ENCODE measurements at regions not wholly inside any gene's neighbourhood (a gene's known extent, or its start where the extent isn't known, plus 50 kb on each side); places are given as distances from the start of the nearest gene placed in this dataset.

DNA sequence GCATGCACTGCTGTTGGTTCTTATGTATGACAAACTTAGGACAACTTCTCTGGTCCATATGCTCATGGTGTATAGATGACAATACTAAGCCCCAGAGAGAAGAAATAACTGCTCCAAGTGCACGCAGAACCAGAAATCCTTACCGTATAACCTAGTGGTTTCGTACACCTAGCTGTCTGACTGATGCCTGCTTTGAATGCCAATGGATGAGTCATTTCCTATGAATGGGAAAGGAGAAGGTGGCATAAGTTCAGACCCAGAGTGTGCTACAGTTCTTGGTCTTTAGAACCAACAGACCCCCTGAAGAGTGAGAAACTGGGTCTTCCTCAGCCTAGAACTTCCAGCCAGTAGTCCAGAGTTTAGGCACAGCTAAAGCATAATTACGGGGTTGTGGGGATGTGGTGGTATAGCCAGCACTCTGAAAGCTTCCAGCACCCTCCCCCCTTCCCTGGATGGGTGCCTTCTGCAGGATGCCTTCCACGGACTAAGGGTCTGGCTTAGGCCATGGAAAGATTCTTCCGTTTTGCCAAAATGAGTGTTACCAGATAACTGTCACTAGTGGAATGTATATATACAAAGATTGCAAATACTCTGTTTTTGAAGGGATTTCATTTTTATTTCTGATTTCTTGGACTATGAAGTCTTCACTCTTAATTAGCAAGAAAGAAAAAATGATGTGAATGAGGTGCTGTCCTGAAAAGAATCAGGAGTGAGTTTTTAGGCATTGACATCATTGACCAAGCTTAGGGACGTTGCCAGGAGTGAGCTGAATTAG lies 84.6 kb upstream of the PACRGL start:
- H3K27ac Mint-ChIP-seq, result no peak overlapping the region; a peak in 1 of 7 replicates
- no CpG with 5 or more reads among the region's 7 CpGs for WGBS (ENCODE audit: extremely low coverage, insufficient read length, low lambda C conversion rate)
- H3K9me3 Mint-ChIP-seq, result no peaks in the 10 kb centered on the region
- Histone ChIP-seq H3K23me2 (ENCODE audit: insufficient read length, low read depth, low read length, poor library complexity, severe bottlenecking) (no peaks in the 10 kb centered on the region), H2AFZ (ENCODE audit: low read length) (no peak overlapping the region), H3K27me3 (ENCODE audit: insufficient read depth, low read length) (no peaks in the 10 kb centered on the region; the same call in 1 of the 2 replicates), H3K9ac (ENCODE audit: extremely low read depth, insufficient read length, low read length) (no peak overlapping the region), H3K4me1 (ENCODE audit: insufficient read depth, low read length) (no peaks in the 10 kb centered on the region; the same call in 1 of the 2 replicates), H3K79me2 (ENCODE audit: insufficient read depth, low read length) (no peaks in the 10 kb centered on the region), H3K56ac (ENCODE audit: insufficient read length, low read depth, low read length) (no peak overlapping the region), H3K18ac (ENCODE audit: insufficient read length, low read depth, low read length) (no peak overlapping the region), H3T11ph (ENCODE audit: low read length) (no peak overlapping the region), H3K9me3 (ENCODE audit: control insufficient read depth, low read depth, low read length) (no peaks in the 10 kb centered on the region), H2AK5ac (ENCODE audit: insufficient read length, low read length) (no peak overlapping the region), H2BK15ac (ENCODE audit: low read depth, low read length) (no peak overlapping the region), H3K27ac (ENCODE audit: insufficient read length, low read depth, low read length) (no peak overlapping the region), H2BK5ac (ENCODE audit: insufficient read length, low read length) (no peak overlapping the region), H3K23ac (ENCODE audit: insufficient read length, low read depth, low read length) (no peak overlapping the region), H2BK120ac (ENCODE audit: low read depth, low read length, poor library complexity, severe bottlenecking) (no peak overlapping the region), H3K14ac (ENCODE audit: insufficient read depth, low read length) (no peak overlapping the region), H2BK20ac (ENCODE audit: low read depth, low read length, poor library complexity, severe bottlenecking) (no peak overlapping the region), H2BK12ac (ENCODE audit: insufficient read length, low read depth, low read length) (no peak overlapping the region), H3K4me2 (ENCODE audit: insufficient read depth, insufficient read length, low read length) (no peak overlapping the region), H3K4ac (ENCODE audit: low read depth, low read length) (no peak overlapping the region), H4K8ac (replicated peaks; ENCODE audit: insufficient read length, low read depth, low read length) (no peak overlapping the region), H3K79me1 (ENCODE audit: insufficient read depth, low read depth, low read length, poor library complexity, severe bottlenecking) (no peaks in the 10 kb centered on the region), H4K20me1 (ENCODE audit: control insufficient read depth, insufficient read depth, insufficient read length) (no peaks in the 10 kb centered on the region), H4K91ac (ENCODE audit: insufficient read length, low read depth, low read length) (no peak overlapping the region), H4K5ac (ENCODE audit: insufficient read length, low read depth, low read length) (no peak overlapping the region)
- no peaks in the 10 kb centered on the region; a peak in 1 of 7 replicates for H3K36me3 Mint-ChIP-seq (ENCODE audit: insufficient read depth in 1 of 3, low read depth in 3 of 3)
- DNase-seq, result no peak
- H3K4me3 Mint-ChIP-seq, result no peak overlapping the region
- TF ChIP-seq, protein P1, sequence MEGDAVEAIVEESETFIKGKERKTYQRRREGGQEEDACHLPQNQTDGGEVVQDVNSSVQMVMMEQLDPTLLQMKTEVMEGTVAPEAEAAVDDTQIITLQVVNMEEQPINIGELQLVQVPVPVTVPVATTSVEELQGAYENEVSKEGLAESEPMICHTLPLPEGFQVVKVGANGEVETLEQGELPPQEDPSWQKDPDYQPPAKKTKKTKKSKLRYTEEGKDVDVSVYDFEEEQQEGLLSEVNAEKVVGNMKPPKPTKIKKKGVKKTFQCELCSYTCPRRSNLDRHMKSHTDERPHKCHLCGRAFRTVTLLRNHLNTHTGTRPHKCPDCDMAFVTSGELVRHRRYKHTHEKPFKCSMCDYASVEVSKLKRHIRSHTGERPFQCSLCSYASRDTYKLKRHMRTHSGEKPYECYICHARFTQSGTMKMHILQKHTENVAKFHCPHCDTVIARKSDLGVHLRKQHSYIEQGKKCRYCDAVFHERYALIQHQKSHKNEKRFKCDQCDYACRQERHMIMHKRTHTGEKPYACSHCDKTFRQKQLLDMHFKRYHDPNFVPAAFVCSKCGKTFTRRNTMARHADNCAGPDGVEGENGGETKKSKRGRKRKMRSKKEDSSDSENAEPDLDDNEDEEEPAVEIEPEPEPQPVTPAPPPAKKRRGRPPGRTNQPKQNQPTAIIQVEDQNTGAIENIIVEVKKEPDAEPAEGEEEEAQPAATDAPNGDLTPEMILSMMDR (conservative IDR thresholded peaks at IDR 0.05), result no peak
- H3K27me3 Mint-ChIP-seq (ENCODE audit: low read depth), result peaks cover 3% of the 10 kb centered on the region; the same call in 1 of the 2 replicates
- peaks cover 21 to 28% of the 10 kb centered on the region in 2 experiments for H3K4me1 Mint-ChIP-seq
